Thyroid gland (tissue), 4 donors: ENCODE measurements at regions not wholly inside any gene's neighbourhood (a gene's known extent, or its start where the extent isn't known, plus 50 kb on each side); places are given as distances from the start of the nearest gene placed in this dataset.

Source experiments
- POLR2A ChIP-seq, 2 donors: fragments of 450-650 bp; IDR thresholded peaks; one replicate each; pipeline ENCODE4 v1.6.1; 2017; ENCODE audit warnings: antibody characterized with exemption in 2 of 2, mild to moderate bottlenecking in 2 of 2, moderate library complexity in 1 of 2
- TF ChIP-seq, protein P1 (sequence below), 6 experiments: fragments of 200-600 bp in 3 of 6; fragments of 450-650 bp in 3 of 6; sonication (generic) in 3 of 6; IDR thresholded peaks; one replicate each; pipeline ENCODE4 v1.5.1; 2016 to 2019; ENCODE audit warnings: antibody characterized with exemption in 6 of 6, mild to moderate bottlenecking in 2 of 6, inconsistent platforms in 1 of 6, moderate library complexity in 1 of 6

- TF ChIP-seq, protein P1, sequence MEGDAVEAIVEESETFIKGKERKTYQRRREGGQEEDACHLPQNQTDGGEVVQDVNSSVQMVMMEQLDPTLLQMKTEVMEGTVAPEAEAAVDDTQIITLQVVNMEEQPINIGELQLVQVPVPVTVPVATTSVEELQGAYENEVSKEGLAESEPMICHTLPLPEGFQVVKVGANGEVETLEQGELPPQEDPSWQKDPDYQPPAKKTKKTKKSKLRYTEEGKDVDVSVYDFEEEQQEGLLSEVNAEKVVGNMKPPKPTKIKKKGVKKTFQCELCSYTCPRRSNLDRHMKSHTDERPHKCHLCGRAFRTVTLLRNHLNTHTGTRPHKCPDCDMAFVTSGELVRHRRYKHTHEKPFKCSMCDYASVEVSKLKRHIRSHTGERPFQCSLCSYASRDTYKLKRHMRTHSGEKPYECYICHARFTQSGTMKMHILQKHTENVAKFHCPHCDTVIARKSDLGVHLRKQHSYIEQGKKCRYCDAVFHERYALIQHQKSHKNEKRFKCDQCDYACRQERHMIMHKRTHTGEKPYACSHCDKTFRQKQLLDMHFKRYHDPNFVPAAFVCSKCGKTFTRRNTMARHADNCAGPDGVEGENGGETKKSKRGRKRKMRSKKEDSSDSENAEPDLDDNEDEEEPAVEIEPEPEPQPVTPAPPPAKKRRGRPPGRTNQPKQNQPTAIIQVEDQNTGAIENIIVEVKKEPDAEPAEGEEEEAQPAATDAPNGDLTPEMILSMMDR (IDR thresholded peaks at IDR 0.05): no peak
- TF ChIP-seq POLR2A (IDR thresholded peaks at IDR 0.05): no peak
Measured at GRCh38 chr16:77611386-77611785, 110.9 kb upstream of the NUDT7 start.
